B cell (primary cell): ENCODE measurements at regions not wholly inside any gene's neighbourhood (a gene's known extent, or its start where the extent isn't known, plus 50 kb on each side); places are given as distances from the start of the nearest gene placed in this dataset.

Experiments
- ATAC-seq: fragments of 200-7000 bp; cut with Tn5 transposase; one replicate; pipeline ENCODE4 v1.10.0; 2021; ENCODE audit warnings: low read depth, mild to moderate bottlenecking, moderate number of reproducible peaks, moderate library complexity
- CTCF ChIA-PET: fragments of 350-600 bp; sonication (Branson Sonifier 250); formaldehyde crosslinking; loops from one replicate; lab custom pipeline; 2021; ENCODE audit warnings: antibody characterized with exemption, inconsistent platforms; lab: Charles Lee
- POLR2A ChIA-PET: fragments of 350-600 bp; sonication (Branson Sonifier 250); formaldehyde crosslinking; loops from one replicate; lab custom pipeline; 2021; ENCODE audit warnings: antibody characterized with exemption; lab: Charles Lee
- DNase-seq: peaks from one replicate; pipeline ENCODE4 v3.0.0; 2013
- H2AFZ ChIP-seq: 2 replicates; pipeline ENCODE4 v1.6.1; 2012; ENCODE audit warnings: mild to moderate bottlenecking, low read depth, low read length; ENCODE audit not compliant: insufficient read depth, poor library complexity, severe bottlenecking
- H3K27ac ChIP-seq, 2 donors: 1 replicate in 1 of 2; 2 replicates in 1 of 2; pipeline ENCODE4 v1.5.1; 2012 to 2013; ENCODE audit warnings: low read length in 2 of 2, mild to moderate bottlenecking in 2 of 2, moderate library complexity in 1 of 2
- H3K27me3 ChIP-seq, 4 experiments: fragments of 200-600 bp in 1 of 4; sonication (generic) in 1 of 4; replicated peaks in 1 of 4; 1 replicate in 2 of 4; 2 replicates in 2 of 4; pipeline versions ENCODE4 v1.6.1 to v1.7.0; 2013 to 2016; ENCODE audit warnings: low read length in 3 of 4, mild to moderate bottlenecking in 2 of 4, mixed read lengths in 1 of 4, moderate library complexity in 1 of 4; ENCODE audit not compliant: insufficient read depth in 4 of 4, control insufficient read depth in 3 of 4; ENCODE audit errors: control extremely low read depth in 1 of 4
- H3K36me3 ChIP-seq, 2 experiments: replicated peaks in 1 of 2; 1 replicate in 1 of 2; 2 replicates in 1 of 2; pipeline versions ENCODE4 v1.6.1 to v1.7.1; 2013; ENCODE audit warnings: low read length in 1 of 2; ENCODE audit not compliant: insufficient read depth in 2 of 2, control insufficient read depth in 1 of 2; ENCODE audit errors: control extremely low read depth in 1 of 2, extremely low read depth in 1 of 2
- H3K4me1 ChIP-seq, 2 donors: fragments of 200-600 bp in 1 of 2; sonication (generic) in 1 of 2; 1 replicate in 1 of 2; 2 replicates in 1 of 2; pipeline versions ENCODE4 v1.5.1 to v1.6.1; 2013 to 2017; ENCODE audit warnings: low read length in 2 of 2; ENCODE audit not compliant: control insufficient read depth in 2 of 2, insufficient read depth in 2 of 2
- H3K4me2 ChIP-seq: replicated peaks from 2 replicates; pipeline ENCODE3; 2012; ENCODE audit warnings: mild to moderate bottlenecking, low read depth, low read length; ENCODE audit not compliant: poor library complexity, severe bottlenecking
- H3K4me3 ChIP-seq, 5 experiments: fragments of 200-600 bp in 1 of 5; sonication (generic) in 1 of 5; 1 replicate in 3 of 5; 2 replicates in 2 of 5; pipeline versions ENCODE4 v1.5.1 to v1.7.0; 2011 to 2016; ENCODE audit warnings: low read length in 4 of 5, mild to moderate bottlenecking in 4 of 5, low read depth in 2 of 5, control low read depth in 1 of 5, moderate library complexity in 1 of 5; ENCODE audit not compliant: insufficient read depth in 1 of 5; ENCODE audit errors: control extremely low read depth in 1 of 5, extremely low read depth in 1 of 5
- H3K79me2 ChIP-seq: fragments of 200-600 bp; sonication (generic); one replicate; pipeline ENCODE4 v1.6.0; 2016; ENCODE audit warnings: low read length; ENCODE audit not compliant: control insufficient read depth, insufficient read depth
- H3K9ac ChIP-seq: fragments of 200-600 bp; sonication (generic); 2 replicates; pipeline ENCODE4 v1.6.1; 2017; ENCODE audit warnings: mild to moderate bottlenecking, low read length, moderate library complexity
- H3K9me3 ChIP-seq, 3 donors: one replicate each; pipeline versions ENCODE4 v1.6.1 to v1.7.1; 2013; ENCODE audit warnings: low read length in 2 of 3; ENCODE audit not compliant: control insufficient read depth in 2 of 3, insufficient read depth in 1 of 3; ENCODE audit errors: control extremely low read depth in 1 of 3
- H4K20me1 ChIP-seq: 2 replicates; pipeline ENCODE4 v1.6.0; 2012; ENCODE audit warnings: mild to moderate bottlenecking, low read length; ENCODE audit not compliant: insufficient read depth, control insufficient read depth, poor library complexity, severe bottlenecking
- H3K27ac Mint-ChIP-seq: one replicate; pipeline ENCODE4 v1.8.0; 2021; ENCODE audit warnings: mixed read lengths
- H3K27me3 Mint-ChIP-seq: one replicate; pipeline ENCODE4 v1.8.0; 2021; ENCODE audit warnings: mixed read lengths
- H3K4me1 Mint-ChIP-seq: one replicate; pipeline ENCODE4 v1.8.0; 2021; ENCODE audit warnings: mixed read lengths
- H3K4me3 Mint-ChIP-seq: one replicate; pipeline ENCODE4 v1.8.0; 2021; ENCODE audit warnings: mixed read lengths
- H3K9me3 Mint-ChIP-seq: one replicate; pipeline ENCODE4 v1.8.0; 2022; ENCODE audit warnings: mixed read lengths; ENCODE audit not compliant: insufficient read depth
- CTCF ChIP-seq: fragments of 200-600 bp; IDR thresholded peaks from one replicate; pipeline ENCODE4 v1.8.0; 2022; ENCODE audit warnings: antibody characterized with exemption, mild to moderate bottlenecking
- EZH2 ChIP-seq: IDR thresholded peaks from 2 replicates; pipeline ENCODE4 v1.6.1; 2012; ENCODE audit warnings: borderline replicate concordance, low read depth, mild to moderate bottlenecking, moderate library complexity, low read length; ENCODE audit not compliant: insufficient read depth, poor library complexity, severe bottlenecking
- WGBS: methylation state at CpG from one replicate; pipeline ENCODE4 v1.1.5; 2013; ENCODE audit warnings: missing lambda C conversion rate; ENCODE audit not compliant: insufficient coverage; 5-methylcytosine and 5-hydroxymethylcytosine counted together
- intact Hi-C: fragments of 100-400 bp; cut with micrococcal nuclease; formaldehyde crosslinking; loops from one replicate; pipeline ENCODE4 v1.10.0; 2022

- WGBS: 80% methylated on average over 1 of the region's 5 CpGs
- H3K27me3 Mint-ChIP-seq: no peaks in the 10 kb centered on the region
- intact Hi-C loops: no loop called here
- no peak overlapping the region for H3K27ac Mint-ChIP-seq
- Histone ChIP-seq H3K4me1 (no peaks in the 10 kb centered on the region), H3K27me3 (no peaks in the 10 kb centered on the region), H3K9ac (no peak overlapping the region), H4K20me1 (no peaks in the 10 kb centered on the region), H2AFZ (no peak overlapping the region), H3K4me2 (no peak overlapping the region), H3K79me2 (no peaks in the 10 kb centered on the region), H3K9me3 (peaks cover 0 to 12% (median 0%) of the 10 kb centered on the region in 3 donors), H3K27ac (no peak overlapping the region), H3K4me3 (no peak overlapping the region), H3K36me3 (no peaks in the 10 kb centered on the region)
- ATAC-seq (no peak), DNase-seq (no peak)
- CTCF ChIA-PET: no interaction called here
- no peaks in the 10 kb centered on the region for H3K4me1 Mint-ChIP-seq
- POLR2A ChIA-PET: no interaction called here
- H3K4me3 Mint-ChIP-seq: no peak overlapping the region
- H3K9me3 Mint-ChIP-seq: peaks cover 8% of the 10 kb centered on the region
- no peak for TF ChIP-seq EZH2
- no peak for TF ChIP-seq CTCF
These were observed 194.4 kb upstream of the AJAP1 start for GRCh38 chr1:4460052-4460451.

GRCh38 chr1:4460651-4461050 lies 193.8 kb upstream of the AJAP1 start:
- CTCF ChIA-PET: no interaction called here
- intact Hi-C loops: no loop called here
- ATAC-seq: no peak

More at GRCh38 chr1:4460651-4461050, 193.8 kb upstream of the AJAP1 start:
- TF ChIP-seq CTCF (no peak), EZH2 (no peak)
- no peak overlapping the region for H2AFZ ChIP-seq
- H3K4me1 ChIP-seq: no peaks in the 10 kb centered on the region
- Mint-ChIP-seq H3K4me1 (no peaks in the 10 kb centered on the region), H3K9me3 (peaks cover 8% of the 10 kb centered on the region), H3K27ac (no peak overlapping the region), H3K4me3 (no peak overlapping the region), H3K27me3 (no peaks in the 10 kb centered on the region)
- no peak overlapping the region for H3K9ac ChIP-seq
- H3K9me3 ChIP-seq: peaks cover 0 to 11% (median 0%) of the 10 kb centered on the region in 3 donors
- DNase-seq: no peak
- POLR2A ChIA-PET: no interaction called here
- H3K36me3 ChIP-seq: no peaks in the 10 kb centered on the region
- WGBS: 71% methylated on average over 12 of the region's 14 CpGs
- H3K4me3 ChIP-seq: no peak overlapping the region
- no peak overlapping the region for H3K4me2 ChIP-seq
- no peaks in the 10 kb centered on the region for H3K79me2 ChIP-seq
- H4K20me1 ChIP-seq: no peaks in the 10 kb centered on the region
- no peaks in the 10 kb centered on the region for H3K27me3 ChIP-seq
- no peak overlapping the region for H3K27ac ChIP-seq
